Body of pancreas (tissue), 4 donors: ENCODE measurements at regions not wholly inside any gene's neighbourhood (a gene's known extent, or its start where the extent isn't known, plus 50 kb on each side); places are given as distances from the start of the nearest gene placed in this dataset.

Experiments
- ATAC-seq: fragments of 150-250 bp; one replicate; pipeline ENCODE4 v1.9.1; 2016
- DNase-seq, 4 donors: peaks; one replicate each; pipeline ENCODE4 v3.0.0-alpha.2; 2019
- H3K27ac ChIP-seq, 4 donors: fragments of 200-600 bp; sonication (generic); 1 replicate in 3 of 4; 2 replicates in 1 of 4; pipeline versions ENCODE4 v1.5.1 to v1.6.1; 2016 to 2019; ENCODE audit warnings: mild to moderate bottlenecking in 1 of 4, mixed read lengths in 1 of 4, moderate library complexity in 1 of 4
- H3K27me3 ChIP-seq, 2 donors: fragments of 200-600 bp; sonication (generic); one replicate each; pipeline ENCODE4 v1.6.0; 2016; ENCODE audit warnings: mild to moderate bottlenecking in 1 of 2
- H3K36me3 ChIP-seq, 2 donors: fragments of 200-600 bp; sonication (generic); replicated peaks in 1 of 2; 2 replicates each; pipeline ENCODE4 v1.5.1; 2016; ENCODE audit warnings: low read depth in 2 of 2; ENCODE audit not compliant: insufficient read depth in 1 of 2
- H3K4me1 ChIP-seq: fragments of 200-600 bp; sonication (generic); one replicate; pipeline ENCODE4 v1.6.0; 2016
- H3K4me3 ChIP-seq, 2 donors: fragments of 200-600 bp; sonication (generic); 1 replicate in 1 of 2; 2 replicates in 1 of 2; pipeline ENCODE4 v1.5.1; 2016 to 2019
- H3K9me3 ChIP-seq, 3 donors: fragments of 200-600 bp; sonication (generic); 1 replicate in 2 of 3; 2 replicates in 1 of 3; pipeline ENCODE4 v1.5.1; 2016
- CTCF ChIP-seq, 7 experiments: fragments of 450-650 bp in 4 of 7; fragments of 200-600 bp in 3 of 7; sonication (generic) in 3 of 7; IDR thresholded peaks; one replicate each; pipeline ENCODE4 v1.5.1; 2016 to 2019; ENCODE audit warnings: antibody characterized with exemption in 7 of 7
- POLR2A ChIP-seq, 3 donors: fragments of 450-650 bp; IDR thresholded peaks; one replicate each; pipeline ENCODE4 v1.6.1; 2016; ENCODE audit warnings: antibody characterized with exemption in 3 of 3, mild to moderate bottlenecking in 2 of 3
- WGBS, 2 donors: methylation state at CpG; one replicate each; pipeline ENCODE4 v1.1.5; 2017; 5-methylcytosine and 5-hydroxymethylcytosine counted together
- intact Hi-C: fragments of 100-400 bp; cut with DNase I; formaldehyde crosslinking; loops from one replicate; pipeline ENCODE4 v1.15.1; 2023

GRCh38 chr6:26270903-26271667 lies 93.9 kb upstream of the BTN3A2 start:
- Histone ChIP-seq H3K4me1 (peaks cover 23% of the 10 kb centered on the region), H3K27me3 (peaks cover 6 to 38% of the 10 kb centered on the region in 2 donors), H3K36me3 (no peaks in the 10 kb centered on the region), H3K9me3 (peaks cover 0 to 6% (median 0%) of the 10 kb centered on the region in 3 donors), H3K4me3 (no peak overlapping the region), H3K27ac (peak overlapping the region in 1 of 4 donors; percentile 72)
- no peak for TF ChIP-seq POLR2A (IDR thresholded peaks at IDR 0.05)
- no peak for TF ChIP-seq CTCF (IDR thresholded peaks at IDR 0.05)
- DNase-seq (peak in 2 of 4 donors; percentile 31 to 58), ATAC-seq (peak; percentile 19)
- intact Hi-C loops, result no loop called here
- 19 to 31% methylated on average over 23 to 47 of the region's 49 CpGs for WGBS, 2 donors

- WGBS, 2 donors, result 4 to 12% methylated on average over 9 of the region's 9 CpGs
- DNase-seq (no peak), ATAC-seq (no peak)
- Histone ChIP-seq H3K4me3 (no peak overlapping the region), H3K36me3 (no peaks in the 10 kb centered on the region), H3K9me3 (peaks cover 0 to 6% (median 0%) of the 10 kb centered on the region in 3 donors), H3K27me3 (peaks cover 6 to 38% of the 10 kb centered on the region in 2 donors), H3K27ac (peak overlapping the region in 1 of 4 donors; percentile 72), H3K4me1 (peaks cover 23% of the 10 kb centered on the region)
- TF ChIP-seq CTCF (IDR thresholded peaks at IDR 0.05) (no peak), POLR2A (IDR thresholded peaks at IDR 0.05) (no peak)
- intact Hi-C loops, result no loop called here
These were observed 93.4 kb upstream of the BTN3A2 start for GRCh38 chr6:26271668-26272024.

GRCh38 chr6:26272171-26272637 lies 92.8 kb upstream of the BTN3A2 start:
- DNase-seq, result no peak
- no peak overlapping the region for H3K4me3 ChIP-seq
- TF ChIP-seq POLR2A (IDR thresholded peaks at IDR 0.05) (no peak), CTCF (IDR thresholded peaks at IDR 0.05) (no peak)
- H3K27me3 ChIP-seq, result peaks cover 6 to 38% of the 10 kb centered on the region in 2 donors
- ATAC-seq, result no peak
- peaks cover 0 to 6% (median 0%) of the 10 kb centered on the region in 3 donors for H3K9me3 ChIP-seq
- intact Hi-C loops, result no loop called here
- WGBS, 2 donors, result 6 to 8% methylated on average over 24 to 31 of the region's 31 CpGs
- H3K27ac ChIP-seq, result peak overlapping the region in 1 of 4 donors; percentile 72
- H3K36me3 ChIP-seq, result no peaks in the 10 kb centered on the region
- peaks cover 23% of the 10 kb centered on the region for H3K4me1 ChIP-seq

- H3K27ac ChIP-seq, result peak overlapping the region in 2 of 4 donors; percentile 15 to 72
- peaks cover 6 to 38% of the 10 kb centered on the region in 2 donors for H3K27me3 ChIP-seq
- H3K36me3 ChIP-seq, result no peaks in the 10 kb centered on the region
- H3K9me3 ChIP-seq, result peaks cover 0 to 6% (median 0%) of the 10 kb centered on the region in 3 donors
- ATAC-seq (no peak), DNase-seq (no peak)
- no peak overlapping the region for H3K4me3 ChIP-seq
- WGBS, 2 donors, result 22 to 38% methylated on average over 21 of the region's 21 CpGs
- H3K4me1 ChIP-seq, result peaks cover 22% of the 10 kb centered on the region
- intact Hi-C loops, result no loop called here
- TF ChIP-seq CTCF (IDR thresholded peaks at IDR 0.05), result no peak
- TF ChIP-seq POLR2A (IDR thresholded peaks at IDR 0.05), result no peak
These were observed 91.1 kb upstream of the BTN3A2 start for GRCh38 chr6:26273673-26274588.
